Spinal cord (tissue), 9 donors: ENCODE measurements at regions not wholly inside any gene's neighbourhood (a gene's known extent, or its start where the extent isn't known, plus 50 kb on each side); places are given as distances from the start of the nearest gene placed in this dataset.

Source experiments
- DNase-seq, 6 donors: peaks; one replicate each; pipeline versions ENCODE4 v3.0.0 to v3.0.0-alpha.2; 2013 to 2015; ENCODE audit warnings: low spot score in 6 of 6, low read depth in 4 of 6
- H3K27ac ChIP-seq: one replicate; pipeline ENCODE4 v1.5.1; 2013; ENCODE audit warnings: low read depth, low read length, control low read depth
- H3K27me3 ChIP-seq: one replicate; pipeline ENCODE4 v1.6.1; 2013; ENCODE audit warnings: low read length; ENCODE audit not compliant: control insufficient read depth, insufficient read depth
- H3K36me3 ChIP-seq: one replicate; pipeline ENCODE4 v1.6.1; 2013; ENCODE audit warnings: low read length; ENCODE audit not compliant: control insufficient read depth, insufficient read depth
- H3K4me1 ChIP-seq: one replicate; pipeline ENCODE4 v1.6.1; 2013; ENCODE audit warnings: low read length; ENCODE audit not compliant: control insufficient read depth, insufficient read depth
- H3K4me3 ChIP-seq: one replicate; pipeline ENCODE4 v1.5.1; 2013; ENCODE audit warnings: low read depth, low read length, control low read depth
- H3K9me3 ChIP-seq: one replicate; pipeline ENCODE4 v1.6.1; 2013; ENCODE audit warnings: low read length; ENCODE audit not compliant: control insufficient read depth, insufficient read depth
- WGBS: methylation state at CpG from one replicate; pipeline ENCODE4 v1.1.5; 2013; ENCODE audit warnings: missing lambda C conversion rate; ENCODE audit not compliant: insufficient coverage; 5-methylcytosine and 5-hydroxymethylcytosine counted together
- donor health status: healthy.

DNA sequence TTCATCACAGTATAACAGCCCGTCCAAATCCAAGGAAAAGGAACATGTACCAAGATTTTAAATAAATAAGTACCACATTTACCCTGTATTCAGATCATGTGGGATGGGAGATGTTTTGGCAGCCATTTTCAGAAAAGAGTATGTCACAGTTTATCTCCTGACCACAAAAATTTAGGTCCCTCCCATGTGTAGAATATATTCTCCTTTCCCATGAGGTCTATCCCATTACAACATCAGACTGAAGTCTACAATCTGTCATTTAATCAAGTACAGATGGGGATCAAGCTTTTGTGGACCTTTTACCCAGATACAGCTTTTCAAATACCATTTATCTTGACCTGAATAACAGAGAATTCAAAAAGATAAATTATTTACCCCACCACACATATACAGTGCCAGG, 444.5 kb downstream of the PLOD2 start:
- Histone ChIP-seq H3K27ac (no peak overlapping the region), H3K27me3 (no peaks in the 10 kb centered on the region), H3K4me1 (no peaks in the 10 kb centered on the region), H3K4me3 (no peak overlapping the region), H3K36me3 (no peaks in the 10 kb centered on the region), H3K9me3 (no peaks in the 10 kb centered on the region)
- whole genome bisulfite sequencing = no CpG with 5 or more reads among the region's 1 CpG
- no peak for DNase-seq

DNA sequence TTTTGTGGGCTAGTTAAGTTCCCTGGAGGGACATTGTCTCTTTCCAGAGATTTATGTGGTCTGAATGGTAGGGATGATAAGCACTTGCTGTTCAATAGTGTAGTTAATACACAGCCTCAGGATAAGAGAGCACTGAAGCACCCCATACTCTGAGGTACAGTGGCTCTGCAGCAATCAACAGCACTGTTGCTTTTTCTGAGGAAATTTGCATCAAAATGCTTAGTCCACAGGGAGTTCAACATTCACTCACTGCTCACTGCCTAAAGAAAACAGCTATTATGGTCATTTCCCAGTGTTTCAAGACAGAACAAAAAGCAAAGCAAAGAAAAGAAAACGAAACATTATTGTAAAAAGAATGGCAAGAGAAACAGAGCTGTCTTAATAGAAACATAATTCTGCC, 441.9 kb downstream of the PLOD2 start:
- H3K27ac ChIP-seq = no peak overlapping the region
- peak in 2 of 6 donors; percentile 40 to 85 for DNase-seq
- H3K9me3 ChIP-seq = no peaks in the 10 kb centered on the region
- no peaks in the 10 kb centered on the region for H3K4me1 ChIP-seq
- H3K27me3 ChIP-seq = no peaks in the 10 kb centered on the region
- H3K4me3 ChIP-seq = no peak overlapping the region
- H3K36me3 ChIP-seq = no peaks in the 10 kb centered on the region
- WGBS = no CpG with 5 or more reads among the region's 1 CpG

DNA sequence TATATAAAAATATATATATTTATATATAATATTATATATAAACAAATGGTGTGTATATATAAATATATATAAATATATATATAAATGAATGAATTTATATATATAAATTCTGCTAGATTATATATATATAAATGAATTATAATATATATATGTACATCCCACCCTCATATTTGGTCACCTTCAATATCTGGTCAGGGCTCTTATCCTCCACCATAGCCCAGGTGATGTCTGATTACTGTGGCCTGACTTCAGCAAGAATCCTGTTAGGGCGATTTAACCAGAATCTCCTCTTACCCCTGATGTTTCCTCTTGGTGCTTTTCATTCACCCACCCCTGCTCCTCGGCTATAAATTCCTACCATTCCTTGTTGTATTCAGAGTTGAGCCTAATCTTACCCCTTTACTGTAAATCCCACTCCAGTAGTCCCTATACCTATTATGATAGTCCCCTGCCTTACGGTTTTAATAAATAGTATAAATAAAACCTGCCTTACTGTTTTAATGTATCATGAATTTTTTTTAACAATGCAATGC, 439.6 kb downstream of the PLOD2 start:
- H3K9me3 ChIP-seq = no peaks in the 10 kb centered on the region
- no peak overlapping the region for H3K4me3 ChIP-seq
- DNase-seq = no peak
- WGBS = 77% methylated on average over 2 of the region's 3 CpGs
- H3K27me3 ChIP-seq = no peaks in the 10 kb centered on the region
- no peak overlapping the region for H3K27ac ChIP-seq
- no peaks in the 10 kb centered on the region for H3K4me1 ChIP-seq
- H3K36me3 ChIP-seq = no peaks in the 10 kb centered on the region

DNA sequence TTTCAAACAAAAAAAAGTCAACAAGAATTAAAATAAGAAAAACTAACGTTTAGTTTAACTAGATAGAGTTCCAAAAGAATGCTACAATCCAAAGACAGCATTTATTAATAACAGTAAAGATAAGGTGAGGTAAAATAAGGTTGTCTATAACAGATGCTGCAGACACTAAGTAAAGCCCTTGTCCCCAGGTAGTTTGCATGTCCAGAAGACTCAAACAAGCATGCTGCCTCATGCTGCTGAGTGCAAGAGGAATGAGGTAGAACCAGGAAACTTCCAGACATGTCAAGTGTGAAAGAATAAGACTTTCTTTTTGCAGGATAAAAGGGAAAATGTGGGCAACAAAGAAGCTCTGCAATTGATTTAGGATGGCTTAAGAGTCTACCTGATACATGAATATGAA, 439.2 kb downstream of the PLOD2 start:
- DNase-seq = no peak
- Histone ChIP-seq H3K4me3 (no peak overlapping the region), H3K27me3 (no peaks in the 10 kb centered on the region), H3K9me3 (no peaks in the 10 kb centered on the region), H3K4me1 (no peaks in the 10 kb centered on the region), H3K27ac (no peak overlapping the region), H3K36me3 (no peaks in the 10 kb centered on the region)
- WGBS = no CpG with 5 or more reads among the region's 1 CpG

DNA sequence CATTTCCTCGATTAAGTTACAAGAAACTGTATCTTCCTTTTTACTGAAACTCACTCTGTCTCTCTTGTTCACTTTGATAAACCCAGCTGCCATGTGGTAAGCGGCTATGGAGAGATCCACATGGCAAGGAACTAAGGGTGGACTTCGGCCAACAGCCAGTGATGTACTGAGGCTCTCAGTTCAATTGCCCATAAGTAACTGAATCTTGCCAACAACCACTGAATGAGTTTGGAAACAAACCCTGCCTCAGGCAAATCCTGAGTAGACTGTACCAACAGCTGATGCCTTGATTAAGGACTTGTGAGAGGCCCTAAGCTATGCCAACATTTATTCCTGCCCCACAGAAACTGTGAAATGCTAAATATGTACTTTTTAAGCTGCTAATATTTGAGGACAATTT, 433.5 kb downstream of the PLOD2 start:
- no peak overlapping the region for H3K27ac ChIP-seq
- H3K9me3 ChIP-seq = no peaks in the 10 kb centered on the region
- no peaks in the 10 kb centered on the region for H3K4me1 ChIP-seq
- no peak overlapping the region for H3K4me3 ChIP-seq
- H3K27me3 ChIP-seq = peaks cover 2% of the 10 kb centered on the region
- WGBS = 55% methylated on average over 2 of the region's 3 CpGs
- no peaks in the 10 kb centered on the region for H3K36me3 ChIP-seq
- peak; percentile 17 to 81 (median 40) for DNase-seq

DNA sequence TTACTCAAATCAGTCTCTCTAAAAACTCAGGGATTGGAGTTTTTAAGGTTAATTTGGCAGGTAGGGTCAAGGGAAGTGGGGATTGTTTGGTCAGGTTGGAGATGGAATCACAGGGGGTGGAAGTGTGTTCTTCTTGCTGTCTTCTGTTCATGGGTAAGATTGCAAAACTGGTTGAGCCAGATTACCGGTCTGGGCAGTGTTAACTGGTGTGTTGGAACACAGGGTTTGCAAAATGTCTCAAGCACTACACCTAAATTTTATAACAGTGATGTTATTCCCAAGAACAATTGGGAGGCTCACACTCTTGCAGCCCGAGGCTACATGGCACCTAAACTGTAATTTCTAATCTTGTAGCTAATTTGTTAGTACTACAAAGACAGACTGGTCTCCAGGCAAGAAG, 425.4 kb downstream of the PLOD2 start:
- Histone ChIP-seq H3K4me1 (no peaks in the 10 kb centered on the region), H3K27me3 (no peaks in the 10 kb centered on the region), H3K27ac (no peak overlapping the region), H3K36me3 (no peaks in the 10 kb centered on the region), H3K9me3 (no peaks in the 10 kb centered on the region), H3K4me3 (no peak overlapping the region)
- DNase-seq = no peak
- no CpG with 5 or more reads among the region's 2 CpGs for WGBS

DNA sequence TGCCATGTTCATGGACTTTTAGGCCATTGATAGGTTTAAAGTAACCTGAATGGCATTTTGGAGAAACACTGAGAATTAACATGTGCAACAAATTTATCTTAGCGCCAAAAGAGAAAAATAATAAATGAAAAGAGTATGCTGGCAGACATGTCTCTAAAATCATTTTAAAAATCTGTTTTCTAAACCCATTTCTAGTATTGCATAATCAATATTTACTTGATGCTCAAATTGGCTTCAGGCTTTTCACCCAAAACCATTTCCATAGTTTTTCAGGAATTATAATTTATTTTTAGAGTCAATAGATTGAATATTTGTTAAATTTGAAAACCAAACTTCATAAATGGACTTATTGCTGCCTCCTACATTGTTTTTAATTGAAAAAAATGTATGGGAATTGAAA, 423.0 kb downstream of the PLOD2 start:
- no peak overlapping the region for H3K27ac ChIP-seq
- no peaks in the 10 kb centered on the region for H3K36me3 ChIP-seq
- H3K4me1 ChIP-seq = no peaks in the 10 kb centered on the region
- H3K27me3 ChIP-seq = no peaks in the 10 kb centered on the region
- no peak overlapping the region for H3K4me3 ChIP-seq
- H3K9me3 ChIP-seq = no peaks in the 10 kb centered on the region
- WGBS = no CpG with 5 or more reads among the region's 1 CpG
- DNase-seq = no peak

DNA sequence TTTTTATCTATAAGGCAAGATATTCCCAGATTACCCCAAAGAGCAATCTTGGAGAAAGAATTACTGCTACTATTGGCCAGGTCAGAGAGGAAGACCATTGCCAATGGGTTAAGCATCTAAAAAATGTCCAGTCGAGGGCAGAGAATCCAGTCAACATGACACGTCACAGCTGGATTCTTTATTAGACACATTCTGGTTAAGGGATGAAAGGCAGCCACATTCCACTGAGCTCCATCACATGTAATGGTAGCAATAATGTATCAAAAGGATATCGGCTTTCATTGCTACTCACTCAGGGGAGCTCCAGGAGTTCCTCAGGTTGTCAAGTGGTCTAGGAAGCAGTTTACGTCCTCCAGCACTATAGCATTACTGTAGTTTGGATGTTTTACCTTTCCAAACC, 421.1 kb downstream of the PLOD2 start:
- no peaks in the 10 kb centered on the region for H3K4me1 ChIP-seq
- H3K27me3 ChIP-seq = no peaks in the 10 kb centered on the region
- H3K4me3 ChIP-seq = no peak overlapping the region
- WGBS = no CpG with 5 or more reads among the region's 4 CpGs
- no peaks in the 10 kb centered on the region for H3K36me3 ChIP-seq
- H3K27ac ChIP-seq = no peak overlapping the region
- H3K9me3 ChIP-seq = no peaks in the 10 kb centered on the region
- DNase-seq = no peak

DNA sequence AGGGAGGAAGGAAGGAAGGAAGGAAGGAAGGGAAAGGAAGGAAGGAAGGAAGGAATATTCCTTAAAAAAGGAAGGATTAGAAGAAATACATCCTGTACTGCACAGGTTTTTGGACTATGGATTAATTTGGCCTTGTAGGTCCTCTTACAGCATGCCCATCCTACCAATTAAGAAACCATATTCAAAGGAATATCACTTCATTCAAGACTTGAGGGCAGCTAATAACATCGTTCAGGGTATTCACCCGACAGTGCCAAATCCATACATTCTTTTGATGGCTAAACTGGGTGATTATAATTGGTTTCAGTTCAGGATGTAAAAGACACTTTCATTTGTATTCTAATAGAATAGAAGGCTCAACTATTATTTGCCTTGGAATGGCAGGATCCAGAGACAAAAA, 410.3 kb downstream of the PLOD2 start:
- no peaks in the 10 kb centered on the region for H3K36me3 ChIP-seq
- no peak for DNase-seq
- H3K4me3 ChIP-seq = no peak overlapping the region
- H3K27me3 ChIP-seq = no peaks in the 10 kb centered on the region
- no CpG with 5 or more reads among the region's 2 CpGs for WGBS
- no peaks in the 10 kb centered on the region for H3K4me1 ChIP-seq
- no peak overlapping the region for H3K27ac ChIP-seq
- no peaks in the 10 kb centered on the region for H3K9me3 ChIP-seq

DNA sequence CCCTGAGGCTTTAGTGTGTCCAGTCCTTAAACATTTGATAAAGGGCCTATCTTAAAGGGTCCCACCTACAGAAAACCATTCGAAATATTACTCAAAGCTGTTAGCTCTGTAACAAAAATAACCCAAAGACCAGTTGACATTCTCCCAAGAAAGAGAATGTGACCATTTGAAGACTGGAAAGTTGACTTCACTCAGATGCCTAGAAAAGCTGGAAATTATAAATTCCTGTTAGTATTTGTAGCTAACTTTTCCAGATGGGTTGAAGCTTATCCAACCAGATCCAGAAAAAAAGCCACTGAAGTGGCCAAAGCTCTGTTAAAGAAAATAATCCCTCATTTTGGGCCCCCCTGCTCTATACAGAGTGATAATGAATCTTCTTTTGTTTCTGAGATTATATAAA, 408.4 kb downstream of the PLOD2 start:
- Histone ChIP-seq H3K9me3 (no peaks in the 10 kb centered on the region), H3K27ac (no peak overlapping the region), H3K4me3 (no peak overlapping the region), H3K36me3 (no peaks in the 10 kb centered on the region), H3K27me3 (no peaks in the 10 kb centered on the region), H3K4me1 (no peaks in the 10 kb centered on the region)
- 60% methylated on average over 1 of the region's 1 CpG for WGBS
- DNase-seq = no peak
